Central memory CD8-positive, alpha-beta T cell (primary cell): ENCODE measurements at regions not wholly inside any gene's neighbourhood (a gene's known extent, or its start where the extent isn't known, plus 50 kb on each side); places are given as distances from the start of the nearest gene placed in this dataset.
"Not testable (repeated sequence)": the region's sequence is repeated elsewhere in the genome, so short reads cannot be mapped to it uniquely, and the experiment has no call there.

Experiments
- ATAC-seq: fragments of 150-1000 bp; cut with Tn5 transposase; replicated peaks from 2 replicates; pipeline ENCODE4 v1.10.0; 2022; ENCODE audit warnings: mild to moderate bottlenecking, moderate FRiP score, moderate number of reproducible peaks; ENCODE audit not compliant: poor library complexity, severe bottlenecking; ENCODE audit errors: extremely low read depth
- DNase-seq, 2 donors: peaks; one replicate each; pipeline ENCODE4 v3.0.0; 2021; ENCODE audit warnings: low spot score in 2 of 2
- H3K27ac Mint-ChIP-seq: one replicate; pipeline ENCODE4 v1.8.0; 2022; ENCODE audit warnings: low read depth, mild to moderate bottlenecking, moderate library complexity, mixed read lengths
- H3K27me3 Mint-ChIP-seq: one replicate; pipeline ENCODE4 v1.8.0; 2022; ENCODE audit warnings: mixed read lengths
- H3K36me3 Mint-ChIP-seq: one replicate; pipeline ENCODE4 v1.8.0; 2022; ENCODE audit warnings: mild to moderate bottlenecking, moderate library complexity, mixed read lengths; ENCODE audit not compliant: insufficient read depth
- H3K4me1 Mint-ChIP-seq: one replicate; pipeline ENCODE4 v1.8.0; 2022; ENCODE audit warnings: mixed read lengths
- H3K4me3 Mint-ChIP-seq: one replicate; pipeline ENCODE4 v1.8.0; 2022; ENCODE audit warnings: mild to moderate bottlenecking, moderate library complexity, mixed read lengths
- H3K9me3 Mint-ChIP-seq: one replicate; pipeline ENCODE4 v1.8.0; 2022; ENCODE audit warnings: mixed read lengths

DNA sequence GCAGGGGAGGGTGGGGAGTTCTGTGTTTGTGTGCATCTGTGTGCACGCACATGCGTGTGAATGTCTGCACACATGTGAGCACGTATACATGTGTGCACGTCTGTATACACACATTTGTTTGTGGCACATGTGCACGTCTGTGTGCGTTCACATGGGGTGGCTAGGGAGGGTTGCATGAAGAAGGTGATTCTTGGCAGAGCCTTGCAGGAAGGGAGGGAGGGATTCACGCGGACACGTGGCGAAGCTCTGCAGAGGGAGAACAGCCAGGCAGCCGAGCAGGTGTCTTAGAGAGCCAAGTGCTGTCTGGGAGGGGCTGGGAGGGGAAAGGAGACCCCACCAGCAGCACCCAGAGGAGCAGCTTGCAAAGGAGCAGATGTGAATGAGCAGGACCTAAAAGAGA lies 372.1 kb downstream of the BRD1 start:
- no peak overlapping the region for H3K27ac Mint-ChIP-seq
- H3K4me3 Mint-ChIP-seq: no peak overlapping the region
- no peaks in the 10 kb centered on the region for H3K4me1 Mint-ChIP-seq
- DNase-seq (no peak), ATAC-seq (no peak)
- H3K36me3 Mint-ChIP-seq: no peaks in the 10 kb centered on the region
- peaks cover 2% of the 10 kb centered on the region for H3K27me3 Mint-ChIP-seq
- H3K9me3 Mint-ChIP-seq: no peaks in the 10 kb centered on the region

DNA sequence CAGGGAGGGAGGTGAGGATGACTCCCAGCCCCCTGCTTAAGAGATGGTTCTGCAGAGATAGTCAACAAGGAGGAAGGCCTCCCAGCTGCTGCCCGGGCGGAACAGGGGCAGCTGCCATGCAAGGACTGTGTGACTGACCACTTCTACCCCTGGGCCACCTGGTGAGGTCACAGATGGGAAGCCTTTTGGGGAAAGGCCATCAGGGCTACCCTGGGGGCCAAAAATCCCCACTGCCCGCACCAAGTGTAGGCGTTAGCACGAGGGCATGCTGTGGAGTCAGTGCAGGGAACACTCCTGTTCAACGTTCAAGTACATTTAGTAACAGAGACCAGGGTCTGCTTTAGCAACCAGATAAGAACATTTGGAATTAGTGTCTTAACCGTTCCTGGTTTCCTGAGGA lies 372.9 kb downstream of the BRD1 start:
- H3K27ac Mint-ChIP-seq: no peak overlapping the region
- no peaks in the 10 kb centered on the region for H3K9me3 Mint-ChIP-seq
- H3K4me1 Mint-ChIP-seq: no peaks in the 10 kb centered on the region
- no peak for ATAC-seq
- no peak overlapping the region for H3K4me3 Mint-ChIP-seq
- no peaks in the 10 kb centered on the region for H3K36me3 Mint-ChIP-seq
- DNase-seq: no peak
- H3K27me3 Mint-ChIP-seq: peaks cover 9% of the 10 kb centered on the region

DNA sequence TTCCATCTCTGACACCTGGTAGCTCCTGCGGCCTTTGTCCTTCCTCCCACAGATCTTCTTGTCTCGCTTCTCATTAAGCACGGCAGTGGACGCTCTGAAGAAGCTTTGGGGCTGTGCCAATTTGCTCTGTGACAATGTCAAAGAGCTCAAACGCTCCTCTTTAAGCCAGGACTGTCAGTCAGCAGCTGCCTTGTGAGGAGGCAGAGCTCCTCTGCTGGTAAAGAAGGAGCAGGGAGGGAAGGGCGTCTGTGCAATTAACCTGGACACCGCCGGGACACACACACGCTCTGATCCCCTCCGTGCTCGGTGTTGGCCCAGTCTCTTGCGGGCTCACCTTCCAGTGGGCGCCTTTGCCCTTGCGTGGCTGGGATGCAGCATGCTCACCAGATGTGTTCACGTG lies 373.9 kb downstream of the BRD1 start:
- H3K27me3 Mint-ChIP-seq: peaks cover 9% of the 10 kb centered on the region
- no peak overlapping the region for H3K27ac Mint-ChIP-seq
- ATAC-seq (no peak), DNase-seq (no peak)
- H3K9me3 Mint-ChIP-seq: no peaks in the 10 kb centered on the region
- no peaks in the 10 kb centered on the region for H3K4me1 Mint-ChIP-seq
- H3K4me3 Mint-ChIP-seq: no peak overlapping the region
- no peaks in the 10 kb centered on the region for H3K36me3 Mint-ChIP-seq

DNA sequence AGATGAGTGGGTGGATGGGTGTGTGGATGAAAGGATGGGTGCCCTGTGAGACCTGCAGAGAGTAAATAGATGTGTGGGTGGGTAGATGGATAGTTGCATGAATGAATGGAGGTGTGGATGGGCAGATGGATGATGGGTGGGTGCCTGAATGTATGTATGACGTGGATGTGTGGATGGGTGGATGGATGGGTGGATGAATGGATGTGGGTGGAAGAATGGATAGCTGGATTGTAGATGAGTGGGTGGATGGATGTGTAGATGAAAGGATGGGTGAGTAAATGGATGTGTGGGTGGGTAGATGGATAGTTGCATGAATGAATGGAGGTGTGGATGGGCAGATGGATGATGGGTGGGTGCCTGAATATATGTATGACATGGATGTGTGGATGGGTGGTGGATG lies 374.7 kb downstream of the BRD1 start:
- not testable (repeated sequence) for H3K9me3 Mint-ChIP-seq, H3K27me3 Mint-ChIP-seq, H3K36me3 Mint-ChIP-seq, H3K4me3 Mint-ChIP-seq, H3K27ac Mint-ChIP-seq, DNase-seq, H3K4me1 Mint-ChIP-seq, ATAC-seq

DNA sequence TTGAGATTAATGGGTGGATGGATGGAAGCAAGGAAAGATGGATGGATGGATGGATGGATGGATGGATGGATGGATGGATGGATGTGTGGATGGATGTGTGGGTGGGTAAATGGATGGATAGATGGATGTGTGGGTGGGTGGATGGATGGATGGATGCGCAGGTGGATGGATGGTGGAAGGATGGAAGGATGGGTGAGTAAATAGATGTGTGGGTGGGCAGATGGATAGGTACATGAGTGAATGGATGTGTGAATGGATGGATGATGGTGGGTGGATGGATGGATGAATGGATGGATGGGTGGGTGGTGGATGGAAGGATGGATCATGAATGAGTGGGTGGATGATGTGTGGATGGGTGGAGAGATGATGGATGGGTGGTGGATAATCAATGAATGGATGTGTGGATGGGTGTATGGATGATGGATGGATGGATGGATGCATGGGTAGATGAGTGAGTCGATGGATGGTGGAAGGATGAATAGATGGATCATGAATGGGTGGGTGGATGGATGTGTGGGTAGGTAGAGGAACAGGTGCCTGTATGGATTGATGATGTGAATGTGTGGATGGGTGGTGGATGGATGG lies 375.2 kb downstream of the BRD1 start:
- Mint-ChIP-seq H3K9me3 (no peaks in the 10 kb centered on the region), H3K27ac (no peak overlapping the region), H3K27me3 (peaks cover 9% of the 10 kb centered on the region), H3K4me1 (no peaks in the 10 kb centered on the region), H3K4me3 (no peak overlapping the region), H3K36me3 (no peaks in the 10 kb centered on the region)
- no peak for ATAC-seq
- no peak for DNase-seq

DNA sequence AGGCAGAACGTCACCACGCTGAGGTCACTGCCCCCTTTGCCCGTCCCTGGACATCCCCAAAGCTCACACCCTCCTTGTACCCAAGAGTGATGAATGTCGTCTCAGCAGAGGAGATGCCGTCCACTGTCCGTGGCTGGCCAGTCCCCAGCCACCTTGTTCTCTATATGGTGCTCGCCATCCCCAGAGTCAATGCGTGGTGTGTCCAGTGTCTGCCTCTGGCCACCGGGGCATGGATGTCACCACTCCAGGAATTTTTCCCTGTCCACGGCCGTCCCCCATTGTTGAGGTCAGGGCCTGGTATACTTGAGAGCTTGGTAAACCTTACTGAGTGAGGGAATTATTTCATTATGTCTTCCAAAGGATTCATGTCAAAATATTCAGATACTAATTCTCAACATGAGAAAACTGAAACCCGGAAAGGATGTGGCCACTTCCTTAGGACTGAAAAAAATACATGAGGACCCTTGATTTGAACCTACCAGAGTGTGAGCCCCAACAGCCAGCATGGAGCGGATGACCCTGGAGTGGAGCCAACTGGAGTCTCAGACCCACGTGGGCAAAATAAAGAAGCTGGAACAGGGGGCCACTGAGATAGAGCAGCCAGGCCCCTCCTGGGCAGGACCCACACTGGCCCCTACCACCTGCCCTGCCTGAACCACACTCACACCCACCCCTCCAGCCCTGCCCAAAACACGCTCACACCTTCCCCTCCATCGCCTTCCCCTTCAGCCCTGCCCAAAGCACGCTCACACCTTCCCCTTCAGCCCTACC lies 376.4 kb downstream of the BRD1 start:
- no peak for ATAC-seq
- H3K4me3 Mint-ChIP-seq: no peak overlapping the region
- H3K27me3 Mint-ChIP-seq: peaks cover 15% of the 10 kb centered on the region
- no peak overlapping the region for H3K27ac Mint-ChIP-seq
- DNase-seq: no peak
- no peaks in the 10 kb centered on the region for H3K9me3 Mint-ChIP-seq
- no peaks in the 10 kb centered on the region for H3K4me1 Mint-ChIP-seq
- no peaks in the 10 kb centered on the region for H3K36me3 Mint-ChIP-seq

DNA sequence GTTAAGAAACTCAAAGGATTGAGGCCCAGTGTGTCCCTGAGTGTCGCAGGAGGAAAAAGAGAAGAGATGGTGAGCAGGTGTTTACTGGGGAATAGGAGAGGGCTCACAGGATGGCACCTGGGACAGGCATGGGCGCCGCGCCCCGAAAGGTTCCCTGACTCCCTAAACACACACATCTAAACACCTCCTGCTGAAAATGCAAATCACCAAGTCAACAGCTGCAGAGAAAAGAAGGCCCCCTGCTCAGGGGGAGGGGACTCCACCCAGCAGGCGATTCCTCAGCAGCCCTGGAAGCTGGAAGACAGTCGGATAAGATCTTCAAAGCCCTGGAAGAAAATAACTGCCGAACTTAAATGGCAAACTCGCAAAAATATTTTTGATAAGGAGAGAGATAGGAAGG lies 377.2 kb downstream of the BRD1 start:
- Mint-ChIP-seq H3K27me3 (peaks cover 22% of the 10 kb centered on the region), H3K9me3 (no peaks in the 10 kb centered on the region), H3K36me3 (no peaks in the 10 kb centered on the region), H3K27ac (no peak overlapping the region), H3K4me3 (no peak overlapping the region), H3K4me1 (no peaks in the 10 kb centered on the region)
- DNase-seq (no peak), ATAC-seq (no peak)

DNA sequence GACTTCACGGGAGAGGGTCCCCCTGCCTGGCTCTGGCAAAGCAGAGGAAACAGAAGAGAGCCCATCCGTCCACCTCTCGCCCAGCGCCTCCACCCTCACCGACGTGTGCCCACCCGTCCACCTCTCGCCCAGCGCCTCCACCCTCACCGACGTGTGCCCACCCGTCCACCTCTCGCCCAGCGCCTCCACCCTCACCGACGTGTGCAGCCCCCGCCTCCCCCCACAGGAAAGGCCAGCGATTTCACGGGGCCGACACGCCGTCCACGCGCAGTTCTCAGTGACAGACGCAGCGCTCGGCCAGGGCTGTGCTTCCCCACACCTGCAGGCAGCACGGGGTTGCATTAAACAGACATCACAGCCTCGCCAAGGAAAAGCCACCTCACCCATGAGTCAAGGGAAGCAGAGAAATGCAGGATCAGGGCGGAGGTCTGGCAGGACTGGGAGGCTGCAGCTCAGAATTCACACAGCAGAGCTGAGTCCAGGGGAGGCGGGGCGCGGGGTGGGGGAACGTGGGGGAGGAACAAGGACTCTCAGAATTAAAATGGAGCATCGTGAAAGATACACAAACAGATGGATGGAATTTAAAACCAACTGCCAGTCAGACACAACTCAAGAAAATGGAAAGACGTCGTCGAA lies 377.7 kb downstream of the BRD1 start:
- ATAC-seq (no peak), DNase-seq (no peak)
- Mint-ChIP-seq H3K4me1 (no peaks in the 10 kb centered on the region), H3K27me3 (peaks cover 27% of the 10 kb centered on the region), H3K9me3 (no peaks in the 10 kb centered on the region), H3K4me3 (no peak overlapping the region), H3K36me3 (no peaks in the 10 kb centered on the region), H3K27ac (no peak overlapping the region)

DNA sequence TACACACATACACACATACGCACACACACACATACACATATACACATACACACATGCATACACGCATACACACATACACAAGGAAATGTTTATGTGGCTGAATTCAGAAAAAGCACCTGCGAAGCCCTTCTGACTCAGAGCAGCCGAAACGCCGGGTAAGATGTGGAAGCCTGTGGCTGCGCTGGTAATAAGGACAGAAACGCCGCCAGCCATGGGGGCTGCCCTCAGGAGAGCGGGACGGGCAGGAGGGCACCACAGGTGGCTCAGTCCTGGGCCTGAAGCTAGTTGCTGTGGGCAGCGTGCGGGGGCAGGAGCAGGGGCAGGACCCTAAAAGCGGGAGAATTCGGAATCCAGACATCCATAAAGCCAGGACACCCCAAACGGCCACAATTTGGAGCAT lies 378.3 kb downstream of the BRD1 start:
- ATAC-seq (no peak), DNase-seq (no peak)
- no peak overlapping the region for H3K27ac Mint-ChIP-seq
- H3K36me3 Mint-ChIP-seq: no peaks in the 10 kb centered on the region
- peaks cover 29% of the 10 kb centered on the region for H3K27me3 Mint-ChIP-seq
- H3K9me3 Mint-ChIP-seq: no peaks in the 10 kb centered on the region
- H3K4me3 Mint-ChIP-seq: no peak overlapping the region
- H3K4me1 Mint-ChIP-seq: no peaks in the 10 kb centered on the region

DNA sequence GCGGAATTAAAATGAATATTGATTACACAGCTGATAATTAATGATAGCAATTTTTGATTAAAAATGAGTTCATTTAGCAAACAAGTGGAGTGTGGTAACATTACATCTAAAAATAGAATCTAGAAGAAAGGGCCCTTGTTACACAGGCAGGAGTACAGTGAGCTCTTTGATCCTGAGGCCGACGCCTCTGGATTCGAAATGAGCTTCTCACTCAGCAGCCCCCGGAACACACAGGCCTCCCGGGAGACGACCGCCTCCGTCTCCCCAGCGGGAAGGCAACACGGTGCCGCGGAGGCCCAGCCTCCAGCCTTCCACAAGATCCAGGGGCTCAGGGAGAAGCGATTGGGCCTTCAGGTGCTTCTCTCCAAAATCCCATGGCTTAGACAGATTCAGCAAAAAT lies 379.1 kb downstream of the BRD1 start:
- Mint-ChIP-seq H3K27me3 (peaks cover 29% of the 10 kb centered on the region), H3K27ac (no peak overlapping the region), H3K9me3 (no peaks in the 10 kb centered on the region), H3K4me3 (no peak overlapping the region), H3K36me3 (no peaks in the 10 kb centered on the region), H3K4me1 (no peaks in the 10 kb centered on the region)
- ATAC-seq (no peak), DNase-seq (no peak)

DNA sequence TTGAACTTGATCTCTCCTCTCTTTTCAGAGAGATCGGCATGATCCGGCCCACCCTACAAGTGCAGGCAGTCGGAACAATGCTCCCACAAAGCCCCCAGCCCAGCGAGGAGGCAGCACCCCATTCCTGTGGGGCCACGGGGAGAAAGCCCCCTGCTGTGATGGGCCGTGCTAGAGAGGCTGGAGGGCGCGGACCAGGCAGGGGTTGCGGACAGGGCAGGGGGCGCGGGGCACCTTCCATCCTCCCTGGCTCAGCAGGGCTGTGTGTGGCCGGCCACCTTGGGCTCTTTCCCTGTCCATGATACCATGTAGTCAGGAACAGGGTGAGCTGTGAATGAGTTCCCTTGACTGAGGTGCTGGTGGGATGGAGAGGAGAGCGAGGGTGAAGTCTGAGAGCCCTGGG lies 379.8 kb downstream of the BRD1 start:
- Mint-ChIP-seq H3K36me3 (no peaks in the 10 kb centered on the region), H3K9me3 (no peaks in the 10 kb centered on the region), H3K4me1 (no peaks in the 10 kb centered on the region), H3K27me3 (peaks cover 31% of the 10 kb centered on the region), H3K4me3 (no peak overlapping the region), H3K27ac (no peak overlapping the region)
- ATAC-seq (no peak), DNase-seq (no peak)

DNA sequence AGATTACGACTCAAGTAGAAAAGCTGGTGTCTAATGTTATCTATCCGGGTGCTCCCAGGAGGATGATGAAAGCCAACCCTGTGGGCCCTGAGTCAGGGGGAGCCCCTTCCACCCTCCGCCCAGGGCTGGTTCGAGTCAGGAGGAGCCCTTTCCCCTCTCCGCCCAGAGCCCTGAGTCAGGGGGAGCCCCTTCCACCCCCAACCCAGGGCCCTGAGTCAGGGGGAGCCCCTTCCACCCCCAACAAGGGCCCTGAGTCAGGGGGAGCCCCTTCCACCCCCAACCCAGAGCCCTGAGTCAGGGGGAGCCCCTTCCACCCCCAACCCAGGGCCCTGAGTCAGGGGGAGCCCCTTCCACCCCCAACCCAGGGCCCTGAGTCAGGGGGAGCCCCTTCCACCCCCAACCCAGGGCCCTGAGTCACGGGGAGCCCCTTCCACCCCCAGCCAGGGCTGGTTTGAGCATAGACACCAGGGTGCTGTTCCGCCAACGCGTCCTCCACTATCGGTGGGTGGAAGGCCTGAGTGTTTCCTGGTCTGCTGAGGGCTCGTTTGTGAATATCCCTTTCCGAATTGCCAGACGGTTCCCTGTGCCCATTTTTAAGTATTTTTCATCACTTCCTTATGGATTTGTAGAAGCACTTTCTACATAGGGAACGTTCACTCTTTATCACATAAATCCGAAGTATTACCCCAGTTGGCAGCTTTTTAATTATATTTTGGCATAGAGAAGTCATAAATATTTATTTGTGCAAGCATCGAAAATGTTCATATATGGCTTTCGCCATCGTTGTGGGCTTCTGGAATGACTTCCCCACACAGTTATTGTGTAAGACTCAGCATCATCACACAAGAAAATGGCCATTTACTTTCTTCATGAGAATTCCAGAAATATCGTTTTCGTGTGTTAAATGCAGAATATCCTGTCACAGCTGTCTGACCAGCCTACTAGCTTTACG lies 380.6 kb downstream of the BRD1 start:
- peaks cover 39% of the 10 kb centered on the region for H3K27me3 Mint-ChIP-seq
- no peaks in the 10 kb centered on the region for H3K9me3 Mint-ChIP-seq
- ATAC-seq (no peak), DNase-seq (no peak)
- H3K36me3 Mint-ChIP-seq: no peaks in the 10 kb centered on the region
- no peak overlapping the region for H3K27ac Mint-ChIP-seq
- H3K4me3 Mint-ChIP-seq: no peak overlapping the region
- H3K4me1 Mint-ChIP-seq: no peaks in the 10 kb centered on the region
